Endodermal cell (in vitro differentiated cells): ENCODE measurements at regions not wholly inside any gene's neighbourhood (a gene's known extent, or its start where the extent isn't known, plus 50 kb on each side); places are given as distances from the start of the nearest gene placed in this dataset.
A peak's percentile ranks its signal among the peaks of the same experiment; 100 is the strongest.

Experiments
- DNase-seq: peaks from one replicate; pipeline ENCODE4 v3.0.0-alpha.2; 2017
- H3K27ac ChIP-seq: 2 replicates; pipeline ENCODE4 v1.5.1; 2013; ENCODE audit warnings: mild to moderate bottlenecking, low read depth, low read length, moderate library complexity
- H3K27me3 ChIP-seq: 2 replicates; pipeline ENCODE4 v1.6.1; 2013; ENCODE audit warnings: mild to moderate bottlenecking, low read length, moderate library complexity; ENCODE audit not compliant: insufficient read depth, control insufficient read depth, poor library complexity, severe bottlenecking
- H3K36me3 ChIP-seq: 2 replicates; pipeline ENCODE4 v1.7.0; 2013; ENCODE audit warnings: mild to moderate bottlenecking, low read length, moderate library complexity; ENCODE audit not compliant: control insufficient read depth, insufficient read depth
- H3K4me1 ChIP-seq: one replicate; pipeline ENCODE4 v1.7.0; 2013; ENCODE audit warnings: low read length; ENCODE audit not compliant: control insufficient read depth, insufficient read depth
- H3K4me3 ChIP-seq: 2 replicates; pipeline ENCODE4 v1.5.1; 2013; ENCODE audit warnings: mild to moderate bottlenecking, low read length, moderate library complexity
- H3K9ac ChIP-seq: 2 replicates; pipeline ENCODE4 v1.6.1; 2013; ENCODE audit warnings: mild to moderate bottlenecking, low read length, moderate library complexity; ENCODE audit not compliant: poor library complexity, severe bottlenecking; ENCODE audit errors: extremely low read depth
- H3K9me3 ChIP-seq: 2 replicates; pipeline ENCODE4 v1.6.1; 2013; ENCODE audit warnings: mild to moderate bottlenecking, low read length, moderate library complexity; ENCODE audit not compliant: control insufficient read depth
- H3K27ac Mint-ChIP-seq: 2 replicates; pipeline ENCODE4 v1.8.0; 2020; ENCODE audit warnings: mixed read lengths
- H3K27me3 Mint-ChIP-seq: 2 replicates; pipeline ENCODE4 v1.8.0; 2021; ENCODE audit warnings: mild to moderate bottlenecking, mixed read lengths; ENCODE audit not compliant: insufficient read depth
- H3K36me3 Mint-ChIP-seq: 2 replicates; pipeline ENCODE4 v1.8.0; 2020; ENCODE audit warnings: low read depth, mixed read lengths
- H3K4me1 Mint-ChIP-seq: 2 replicates; pipeline ENCODE4 v1.8.0; 2020; ENCODE audit warnings: mixed read lengths
- H3K4me3 Mint-ChIP-seq: 2 replicates; pipeline ENCODE4 v1.8.0; 2020; ENCODE audit warnings: mild to moderate bottlenecking, moderate library complexity, mixed read lengths
- H3K9me3 Mint-ChIP-seq: 2 replicates; pipeline ENCODE4 v1.8.0; 2020; ENCODE audit warnings: mild to moderate bottlenecking, mixed read lengths
- CTCF ChIP-seq: fragments of 200-600 bp; sonication (generic); conservative IDR thresholded peaks from 2 replicates; pipeline ENCODE4 v1.5.0; 2021; ENCODE audit warnings: antibody characterized with exemption, mild to moderate bottlenecking
- WGBS, 2 experiments: methylation state at CpG; one replicate each; pipeline versions ENCODE4 v1.1.5 to v1.1.7; 2013; ENCODE audit warnings: missing lambda C conversion rate in 2 of 2, mixed read lengths in 1 of 2; ENCODE audit not compliant: insufficient coverage in 1 of 2, insufficient read length in 1 of 2; 5-methylcytosine and 5-hydroxymethylcytosine counted together

DNA sequence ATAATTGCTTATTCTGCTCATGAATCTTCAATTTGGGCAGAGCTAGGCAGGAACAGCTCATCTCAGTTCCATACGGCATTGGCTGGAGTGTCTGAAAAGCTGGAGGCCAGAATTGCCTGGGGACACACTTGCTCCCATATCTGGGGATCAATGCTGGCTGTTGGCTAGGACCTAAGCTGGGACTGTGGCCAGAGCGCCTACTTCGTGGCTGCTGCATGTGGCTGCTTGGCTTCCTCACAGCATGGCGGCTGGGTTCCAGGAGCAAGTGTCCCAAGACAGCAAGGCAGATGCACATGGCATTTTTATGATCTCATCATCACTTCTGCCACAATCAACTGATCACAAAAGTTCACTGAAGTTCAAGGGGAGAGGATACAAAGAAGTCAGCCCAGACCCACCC is 200.2 kb downstream of the TTC8 start:
- Histone ChIP-seq H3K9ac (no peak overlapping the region), H3K27me3 (peaks cover 40% of the 10 kb centered on the region), H3K27ac (no peak overlapping the region), H3K4me3 (no peak overlapping the region), H3K36me3 (no peaks in the 10 kb centered on the region), H3K4me1 (peaks cover 8% of the 10 kb centered on the region), H3K9me3 (no peaks in the 10 kb centered on the region)
- no peak for TF ChIP-seq CTCF
- no peak overlapping the region for H3K27ac Mint-ChIP-seq
- H3K9me3 Mint-ChIP-seq: no peaks in the 10 kb centered on the region
- no peak for DNase-seq
- no peak overlapping the region for H3K4me3 Mint-ChIP-seq
- H3K27me3 Mint-ChIP-seq: peaks cover 71% of the 10 kb centered on the region
- 84 to 97% methylated on average over 4 of the region's 4 CpGs for WGBS, 2 experiments
- H3K4me1 Mint-ChIP-seq: peaks cover 17% of the 10 kb centered on the region
- H3K36me3 Mint-ChIP-seq: no peaks in the 10 kb centered on the region

- Mint-ChIP-seq H3K4me3 (no peak overlapping the region), H3K9me3 (no peaks in the 10 kb centered on the region), H3K4me1 (peaks cover 17% of the 10 kb centered on the region), H3K27me3 (peaks cover 78% of the 10 kb centered on the region), H3K36me3 (no peaks in the 10 kb centered on the region), H3K27ac (no peak overlapping the region)
- WGBS, 2 experiments: 92 to 93% methylated on average over 11 to 15 of the region's 15 CpGs
- Histone ChIP-seq H3K36me3 (no peaks in the 10 kb centered on the region), H3K27ac (no peak overlapping the region), H3K9me3 (no peaks in the 10 kb centered on the region), H3K27me3 (peaks cover 45% of the 10 kb centered on the region), H3K4me1 (peaks cover 8% of the 10 kb centered on the region), H3K9ac (no peak overlapping the region), H3K4me3 (no peak overlapping the region)
- DNase-seq: no peak
- TF ChIP-seq CTCF: no peak
Measured at GRCh38 chr14:89025561-89026236, 201.2 kb downstream of the TTC8 start.

- 2 to 5% methylated on average over 15 to 68 of the region's 68 CpGs for WGBS, 2 experiments
- peaks cover 71% of the 10 kb centered on the region for H3K27me3 Mint-ChIP-seq
Measured at GRCh38 chr14:89027097-89027740, 202.8 kb downstream of the TTC8 start.

More at GRCh38 chr14:89027097-89027740, 202.8 kb downstream of the TTC8 start:
- Histone ChIP-seq H3K9ac (no peak overlapping the region), H3K9me3 (no peaks in the 10 kb centered on the region), H3K27ac (no peak overlapping the region), H3K27me3 (peaks cover 45% of the 10 kb centered on the region), H3K4me3 (peak overlapping the region; percentile 79), H3K36me3 (no peaks in the 10 kb centered on the region), H3K4me1 (peaks cover 8% of the 10 kb centered on the region)
- peak overlapping the region; percentile 69 for H3K4me3 Mint-ChIP-seq
- H3K9me3 Mint-ChIP-seq: peaks cover 1% of the 10 kb centered on the region
- peak; percentile 83 for DNase-seq
- TF ChIP-seq CTCF: peak; percentile 99
- H3K4me1 Mint-ChIP-seq: peaks cover 12% of the 10 kb centered on the region
- H3K27ac Mint-ChIP-seq: peak overlapping the region; percentile 69
- no peaks in the 10 kb centered on the region for H3K36me3 Mint-ChIP-seq
